HCT116 (cell line): ENCODE measurements at regions not wholly inside any gene's neighbourhood (a gene's known extent, or its start where the extent isn't known, plus 50 kb on each side); places are given as distances from the start of the nearest gene placed in this dataset.

ENCODE experiments used
- ATAC-seq: fragments of 200-7000 bp; cut with Tn5 transposase; 2 replicates; pipeline ENCODE4 v1.9.1; 2020; ENCODE audit warnings: mild to moderate bottlenecking, moderate library complexity
- BruUV-seq: library from RNA; stranded (reverse); fragments of 400-500 nt; replicated peaks from 2 replicates; lab custom pipeline; 2021; lab: Mats Ljungman, UMichigan
- CTCF ChIA-PET: fragments of 300-600 bp; sonication (Branson Sonifier 250); formaldehyde crosslinking; loops from one replicate; lab custom pipeline; 2021; ENCODE audit warnings: antibody characterized with exemption; lab: Charles Lee
- POLR2A ChIA-PET: fragments of 300-600, 350-600 bp; sonication (Branson Sonifier 250); formaldehyde crosslinking; loops from one replicate; lab custom pipeline; 2021; ENCODE audit warnings: antibody characterized with exemption; lab: Charles Lee
- RAD21 ChIA-PET, 2 experiments: fragments of 300-600 bp; sonication (Branson Sonifier 250); formaldehyde crosslinking; loops; one replicate each; lab custom pipeline; 2023; ENCODE audit warnings: low total read pairs in 2 of 2; ENCODE audit not compliant: uncharacterized antibody in 2 of 2, unreplicated experiment in 2 of 2, low non-redundant PET in 1 of 2; lab: Charles Lee
- DNase-seq: peaks from one replicate; pipeline ENCODE4 v3.0.0-alpha.2; 2010; ENCODE audit warnings: low read depth, low spot score
- H2AFZ ChIP-seq: fragments of 200-600 bp; shearing (Covaris generic), sonication (generic); 2 replicates; pipeline ENCODE4 v1.6.1; 2017; ENCODE audit warnings: low read depth, mixed run types, mixed read lengths, antibody characterized with exemption, low read length; ENCODE audit not compliant: poor library complexity, severe bottlenecking
- H3K27ac ChIP-seq: 2 replicates; pipeline ENCODE4 v1.5.1; 2012; ENCODE audit warnings: low read depth, low read length
- H3K27me3 ChIP-seq: fragments of 200-600 bp; sonication (generic); 2 replicates; pipeline ENCODE4 v1.6.1; 2016; ENCODE audit warnings: mixed run types, low read length, mixed read lengths; ENCODE audit not compliant: insufficient read depth
- H3K36me3 ChIP-seq, 2 experiments: fragments of 200-500 bp in 1 of 2; fragments of 200-600 bp in 1 of 2; sonication (Bioruptor generic) in 1 of 2; sonication (generic) in 1 of 2; 2 replicates each; pipeline versions ENCODE4 v1.5.1 to v1.6.1; 2014 to 2016; ENCODE audit warnings: low read length in 2 of 2, inconsistent platforms in 1 of 2, mixed read lengths in 1 of 2, mixed run types in 1 of 2; ENCODE audit not compliant: insufficient read depth in 2 of 2, control insufficient read depth in 1 of 2
- H3K4me1 ChIP-seq, 2 experiments: fragments of 200-600 bp in 1 of 2; sonication (generic) in 1 of 2; 2 replicates each; pipeline versions ENCODE4 v1.5.1 to v1.6.1; 2012 to 2017; ENCODE audit warnings: low read length in 2 of 2, inconsistent platforms in 1 of 2, mild to moderate bottlenecking in 1 of 2, mixed read lengths in 1 of 2, mixed run types in 1 of 2, moderate library complexity in 1 of 2; ENCODE audit not compliant: insufficient read depth in 2 of 2, control insufficient read depth in 1 of 2
- H3K4me2 ChIP-seq: fragments of 200-600 bp; sonication (generic); 2 replicates; pipeline ENCODE4 v1.6.1; 2017; ENCODE audit warnings: mixed run types, low read length, mixed read lengths
- H3K4me3 ChIP-seq, 2 experiments: fragments of 200-600 bp in 1 of 2; sonication (generic) in 1 of 2; replicated peaks in 1 of 2; 2 replicates each; pipeline ENCODE4 v1.5.1; 2011 to 2016; ENCODE audit warnings: low read length in 2 of 2, control low read depth in 1 of 2, low read depth in 1 of 2, mild to moderate bottlenecking in 1 of 2, mixed read lengths in 1 of 2, mixed run types in 1 of 2
- H3K79me2 ChIP-seq: fragments of 200-600 bp; sonication (generic); 2 replicates; pipeline ENCODE4 v1.6.1; 2017; ENCODE audit warnings: mild to moderate bottlenecking, mixed run types, low read length, moderate library complexity, mixed read lengths; ENCODE audit not compliant: insufficient read depth
- H3K9ac ChIP-seq: fragments of 200-600 bp; sonication (generic); 2 replicates; pipeline ENCODE4 v1.6.1; 2016; ENCODE audit warnings: low read length, mixed read lengths
- H3K9me2 ChIP-seq: fragments of 200-600 bp; sonication (generic), shearing (Covaris generic); 2 replicates; pipeline ENCODE4 v1.6.1; 2017; ENCODE audit warnings: mixed run types, mild to moderate bottlenecking, moderate library complexity; ENCODE audit not compliant: insufficient read depth
- H3K9me3 ChIP-seq, 2 experiments: fragments of 200-500 bp in 1 of 2; fragments of 200-600 bp in 1 of 2; sonication (Bioruptor generic) in 1 of 2; sonication (generic) in 1 of 2; 2 replicates each; pipeline ENCODE4 v1.6.1; 2014 to 2017; ENCODE audit warnings: low read length in 2 of 2, mixed read lengths in 2 of 2, inconsistent platforms in 1 of 2, low read depth in 1 of 2, mild to moderate bottlenecking in 1 of 2, mixed run types in 1 of 2, moderate library complexity in 1 of 2; ENCODE audit not compliant: control insufficient read depth in 1 of 2, insufficient read depth in 1 of 2
- H4K20me1 ChIP-seq: fragments of 200-600 bp; sonication (generic), shearing (Covaris generic); 2 replicates; pipeline ENCODE4 v1.6.1; 2017; ENCODE audit warnings: mixed run types, mild to moderate bottlenecking, moderate library complexity; ENCODE audit not compliant: insufficient read depth
- ATF3 ChIP-seq: IDR thresholded peaks from 2 replicates; pipeline ENCODE4 v1.6.1; 2012
- CBX3 ChIP-seq: IDR thresholded peaks from 2 replicates; pipeline ENCODE4 v1.6.1; 2012; ENCODE audit warnings: low read depth
- CEBPB ChIP-seq: IDR thresholded peaks from 2 replicates; pipeline ENCODE4 v1.6.1; 2012; ENCODE audit warnings: low read depth
- ELF1 ChIP-seq: IDR thresholded peaks from 2 replicates; pipeline ENCODE4 v1.6.1; 2012; ENCODE audit warnings: low read depth, borderline replicate concordance
- EZH2 ChIP-seq: fragments of 200-600 bp; sonication (generic); IDR thresholded peaks from 2 replicates; pipeline ENCODE4 v1.6.1; 2017; ENCODE audit warnings: antibody characterized with exemption, mixed run types
- EZH2phosphoT487 ChIP-seq: fragments of 200-600 bp; IDR thresholded peaks from 2 replicates; pipeline ENCODE4 v1.6.1; 2018; ENCODE audit warnings: antibody characterized with exemption, borderline replicate concordance
- FOSL1 ChIP-seq: IDR thresholded peaks from 2 replicates; pipeline ENCODE4 v1.6.1; 2012; ENCODE audit warnings: low read depth
- JUND ChIP-seq: IDR thresholded peaks from 2 replicates; pipeline ENCODE4 v1.6.1; 2012
- RAD21 ChIP-seq: IDR thresholded peaks from 2 replicates; pipeline ENCODE4 v1.6.1; 2012; ENCODE audit warnings: low read depth, mild to moderate bottlenecking
- REST ChIP-seq: IDR thresholded peaks from 2 replicates; pipeline ENCODE4 v1.6.1; 2012; ENCODE audit warnings: low read depth
- SIN3A ChIP-seq: IDR thresholded peaks from 2 replicates; pipeline ENCODE4 v1.6.1; 2012; ENCODE audit warnings: low read depth
- SP1 ChIP-seq: IDR thresholded peaks from 2 replicates; pipeline ENCODE4 v1.6.1; 2012; ENCODE audit warnings: low read depth
- SRF ChIP-seq: IDR thresholded peaks from 2 replicates; pipeline ENCODE4 v1.6.1; 2012; ENCODE audit warnings: low read depth
- YY1 ChIP-seq: IDR thresholded peaks from 2 replicates; pipeline ENCODE4 v1.6.1; 2011; ENCODE audit warnings: low read length, low read depth, moderate library complexity, mild to moderate bottlenecking; ENCODE audit not compliant: insufficient replicate concordance; ENCODE audit errors: extremely low read depth
- ZBTB33 ChIP-seq: IDR thresholded peaks from 2 replicates; pipeline ENCODE4 v1.6.1; 2011; ENCODE audit warnings: mild to moderate bottlenecking, low read length, moderate library complexity; ENCODE audit not compliant: insufficient replicate concordance; ENCODE audit errors: extremely low read depth
- ZFX ChIP-seq: fragments of 450-650 bp; IDR thresholded peaks from 2 replicates; pipeline ENCODE4 v1.6.1; 2017
- intact Hi-C: fragments of 100-400 bp; cut with micrococcal nuclease; formaldehyde crosslinking; loops from 2 replicates; pipeline ENCODE4 v1.10.0; 2022
- TF ChIP-seq, protein P1 (sequence below): IDR thresholded peaks from 2 replicates; pipeline ENCODE4 v1.6.1; 2012
- TF ChIP-seq, protein P2 (sequence below), 3 experiments: fragments of 200-600 bp in 1 of 3; sonication (generic) in 1 of 3; IDR thresholded peaks in 2 of 3; conservative IDR thresholded peaks in 1 of 3; 2 replicates each; pipeline ENCODE4 v1.5.1; 2012 to 2017; ENCODE audit warnings: low read depth in 2 of 3, low read length in 2 of 3, antibody characterized with exemption in 1 of 3, borderline replicate concordance in 1 of 3, control low read depth in 1 of 3, mild to moderate bottlenecking in 1 of 3, mixed read lengths in 1 of 3, mixed run types in 1 of 3, moderate library complexity in 1 of 3; ENCODE audit not compliant: insufficient read depth in 1 of 3

DNA sequence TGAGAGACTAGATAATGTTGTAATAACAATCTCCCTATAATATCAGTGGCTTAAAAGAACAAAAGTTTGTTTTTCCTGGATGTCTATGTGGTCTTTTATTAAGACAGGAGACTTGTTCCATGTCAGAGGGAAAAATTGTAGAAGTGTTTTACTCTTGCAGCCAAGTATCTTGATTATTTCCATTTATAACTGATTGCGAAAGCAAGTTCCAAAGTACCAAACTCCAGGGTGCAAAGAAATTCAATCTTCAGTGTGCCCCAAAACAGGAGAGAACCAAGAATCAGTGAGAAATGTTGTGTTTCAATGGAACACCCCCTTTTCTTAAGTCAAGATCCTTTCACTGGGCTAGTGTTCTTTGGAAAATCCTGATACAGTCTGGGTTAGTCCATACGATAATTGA is 624.4 kb upstream of the BCHE start (continued):
- TF ChIP-seq, protein P1, sequence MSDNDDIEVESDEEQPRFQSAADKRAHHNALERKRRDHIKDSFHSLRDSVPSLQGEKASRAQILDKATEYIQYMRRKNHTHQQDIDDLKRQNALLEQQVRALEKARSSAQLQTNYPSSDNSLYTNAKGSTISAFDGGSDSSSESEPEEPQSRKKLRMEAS, result no peak
- TF ChIP-seq EZH2 (no peak), CBX3 (no peak), ZBTB33 (no peak), FOSL1 (no peak), CEBPB (no peak), ATF3 (no peak), RAD21 (no peak)

GRCh38 chr3:166457382-166457781 is 620.2 kb upstream of the BCHE start:
- no TSS peak for BruUV-seq
- Histone ChIP-seq H3K27ac (no peak overlapping the region), H3K4me1 (no peaks in the 10 kb centered on the region), H3K4me2 (no peak overlapping the region), H3K36me3 (no peaks in the 10 kb centered on the region), H3K9me3 (no peaks in the 10 kb centered on the region), H4K20me1 (no peaks in the 10 kb centered on the region), H3K4me3 (no peak overlapping the region), H2AFZ (no peak overlapping the region), H3K27me3 (no peaks in the 10 kb centered on the region), H3K9me2 (no peaks in the 10 kb centered on the region), H3K9ac (no peak overlapping the region), H3K79me2 (no peaks in the 10 kb centered on the region)
- POLR2A ChIA-PET, result no interaction called here
- intact Hi-C loops, result no loop called here
- DNase-seq, result no peak
- CTCF ChIA-PET, result no interaction called here
- ATAC-seq, result no peak
- RAD21 ChIA-PET, result no interaction called here
- TF ChIP-seq ELF1, result no peak
- no peak for TF ChIP-seq JUND
- no peak for TF ChIP-seq CEBPB
- no peak for TF ChIP-seq ATF3
- no peak for TF ChIP-seq YY1
- TF ChIP-seq ZFX, result no peak
- no peak for TF ChIP-seq SP1
- no peak for TF ChIP-seq SRF
- no peak for TF ChIP-seq EZH2phosphoT487
- no peak for TF ChIP-seq SIN3A
- TF ChIP-seq FOSL1, result no peak
- no peak for TF ChIP-seq EZH2
- no peak for TF ChIP-seq CBX3
- no peak for TF ChIP-seq RAD21
- no peak for TF ChIP-seq REST
- TF ChIP-seq, protein P1, result no peak
- TF ChIP-seq, protein P2, sequence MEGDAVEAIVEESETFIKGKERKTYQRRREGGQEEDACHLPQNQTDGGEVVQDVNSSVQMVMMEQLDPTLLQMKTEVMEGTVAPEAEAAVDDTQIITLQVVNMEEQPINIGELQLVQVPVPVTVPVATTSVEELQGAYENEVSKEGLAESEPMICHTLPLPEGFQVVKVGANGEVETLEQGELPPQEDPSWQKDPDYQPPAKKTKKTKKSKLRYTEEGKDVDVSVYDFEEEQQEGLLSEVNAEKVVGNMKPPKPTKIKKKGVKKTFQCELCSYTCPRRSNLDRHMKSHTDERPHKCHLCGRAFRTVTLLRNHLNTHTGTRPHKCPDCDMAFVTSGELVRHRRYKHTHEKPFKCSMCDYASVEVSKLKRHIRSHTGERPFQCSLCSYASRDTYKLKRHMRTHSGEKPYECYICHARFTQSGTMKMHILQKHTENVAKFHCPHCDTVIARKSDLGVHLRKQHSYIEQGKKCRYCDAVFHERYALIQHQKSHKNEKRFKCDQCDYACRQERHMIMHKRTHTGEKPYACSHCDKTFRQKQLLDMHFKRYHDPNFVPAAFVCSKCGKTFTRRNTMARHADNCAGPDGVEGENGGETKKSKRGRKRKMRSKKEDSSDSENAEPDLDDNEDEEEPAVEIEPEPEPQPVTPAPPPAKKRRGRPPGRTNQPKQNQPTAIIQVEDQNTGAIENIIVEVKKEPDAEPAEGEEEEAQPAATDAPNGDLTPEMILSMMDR (IDR thresholded peaks at IDR 0.05 in 2 of 3, conservative IDR thresholded peaks at IDR 0.05 in 1 of 3; ENCODE audit: borderline replicate concordance in 1 of 3, insufficient read depth in 1 of 3, low read depth in 2 of 3, low read length in 2 of 3), result no peak
